Prostate gland (tissue), 2 donors: ENCODE measurements at regions not wholly inside any gene's neighbourhood (a gene's known extent, or its start where the extent isn't known, plus 50 kb on each side); places are given as distances from the start of the nearest gene placed in this dataset.

Experiments
- CTCF ChIP-seq, 4 experiments: fragments of 200-600 bp in 2 of 4; fragments of 450-650 bp in 2 of 4; sonication (generic) in 2 of 4; IDR thresholded peaks; 1 replicate in 3 of 4; 2 replicates in 1 of 4; pipeline ENCODE4 v1.5.1; 2016 to 2019; ENCODE audit warnings: antibody characterized with exemption in 4 of 4, mild to moderate bottlenecking in 2 of 4, moderate library complexity in 2 of 4
- POLR2A ChIP-seq: fragments of 450-650 bp; IDR thresholded peaks from one replicate; pipeline ENCODE4 v1.6.1; 2016; ENCODE audit warnings: antibody characterized with exemption, mild to moderate bottlenecking
- POLR2AphosphoS5 ChIP-seq: sonication (generic); formaldehyde crosslinking; IDR thresholded peaks from one replicate; pipeline ENCODE4 v1.6.1; 2017; ENCODE audit warnings: antibody characterized with exemption

GRCh38 chr12:18794000-18794399 is 56.1 kb downstream of the CAPZA3 start:
- TF ChIP-seq CTCF (IDR thresholded peaks at IDR 0.05) = no peak
- TF ChIP-seq POLR2A = no peak
- TF ChIP-seq POLR2AphosphoS5 = no peak
